MCF 10A (cell line): ENCODE measurements at regions not wholly inside any gene's neighbourhood (a gene's known extent, or its start where the extent isn't known, plus 50 kb on each side); places are given as distances from the start of the nearest gene placed in this dataset.

Experiments used
- BruUV-seq: library from RNA; stranded (reverse); fragments of 400-500 nt; replicated peaks from 2 replicates; lab custom pipeline; 2021; lab: Mats Ljungman, UMichigan
- CTCF ChIA-PET: fragments of 300-600 bp; sonication (Branson Sonifier 250); formaldehyde crosslinking; extraction: SDS; loops from one replicate; lab custom pipeline; 2021; ENCODE audit warnings: antibody characterized with exemption, inconsistent platforms; lab: Yijun Ruan, JAX
- POLR2A ChIA-PET: fragments of 300-600, 350-650 bp; sonication (Branson Sonifier 250); formaldehyde crosslinking; extraction: SDS; loops from one replicate; lab custom pipeline; 2020; ENCODE audit warnings: antibody characterized with exemption, inconsistent platforms; lab: Yijun Ruan, JAX
- DNase-seq: peaks from one replicate; pipeline ENCODE4 v3.0.0-alpha.2; 2018; ENCODE audit not compliant: unreplicated experiment
- H3K27ac Mint-ChIP-seq: one replicate; pipeline ENCODE4 v1.8.0; 2022; ENCODE audit warnings: mild to moderate bottlenecking, low read depth, mixed read lengths; ENCODE audit not compliant: unreplicated experiment
- H3K27me3 Mint-ChIP-seq: one replicate; pipeline ENCODE4 v1.8.0; 2022; ENCODE audit warnings: mixed read lengths; ENCODE audit not compliant: insufficient read depth, unreplicated experiment
- H3K36me3 Mint-ChIP-seq: one replicate; pipeline ENCODE4 v1.8.0; 2022; ENCODE audit warnings: mild to moderate bottlenecking, moderate library complexity, mixed read lengths; ENCODE audit not compliant: insufficient read depth, unreplicated experiment
- H3K4me1 Mint-ChIP-seq: one replicate; pipeline ENCODE4 v1.8.0; 2022; ENCODE audit warnings: mixed read lengths; ENCODE audit not compliant: insufficient read depth, unreplicated experiment
- H3K4me3 Mint-ChIP-seq: one replicate; pipeline ENCODE4 v1.8.0; 2022; ENCODE audit warnings: mild to moderate bottlenecking, moderate library complexity, mixed read lengths; ENCODE audit not compliant: unreplicated experiment
- H3K9me3 Mint-ChIP-seq: one replicate; pipeline ENCODE4 v1.8.0; 2022; ENCODE audit warnings: mixed read lengths; ENCODE audit not compliant: unreplicated experiment
- intact Hi-C: fragments of 100-400 bp; cut with micrococcal nuclease; formaldehyde crosslinking; loops from 2 replicates; pipeline ENCODE4 v1.14.1; 2022
- TF ChIP-seq, protein P1 (sequence below): fragments of 200-600 bp; IDR thresholded peaks from one replicate; pipeline ENCODE4 v1.8.0; 2022; ENCODE audit warnings: antibody characterized with exemption, mild to moderate bottlenecking; ENCODE audit not compliant: unreplicated experiment

DNA sequence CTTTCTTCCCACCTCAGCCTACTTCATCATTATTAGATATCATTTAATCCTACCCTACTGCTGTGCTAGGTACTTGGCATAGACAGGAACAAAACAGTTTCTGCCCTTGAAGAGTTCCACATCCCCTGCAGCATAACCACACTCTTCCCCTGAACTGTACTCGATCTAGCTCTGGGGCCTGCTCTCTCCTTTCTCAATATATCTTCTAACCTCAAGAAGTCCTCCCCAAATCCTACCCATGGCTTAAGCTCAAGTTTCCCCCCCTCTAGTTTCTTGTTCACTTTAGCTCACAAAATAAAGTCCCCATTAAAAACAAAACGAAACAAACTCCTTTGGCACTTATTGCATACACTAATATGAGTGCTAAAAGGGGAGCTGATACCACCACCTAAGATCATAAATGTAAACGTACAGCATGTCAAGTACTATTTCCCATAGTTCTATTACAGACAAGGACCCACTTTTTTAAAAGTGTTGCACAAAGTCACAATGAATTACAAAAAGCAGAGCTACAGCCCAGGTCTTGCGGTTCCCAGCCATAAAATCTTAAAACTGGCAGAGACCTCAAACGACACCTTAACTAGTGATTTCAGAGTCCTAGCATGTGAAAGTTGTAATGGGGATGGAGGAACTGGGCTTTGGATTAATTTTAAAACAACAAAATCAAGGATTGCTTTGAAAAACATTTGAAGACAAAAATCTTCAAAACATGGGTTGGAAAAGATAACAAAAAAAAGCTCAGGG lies 80.7 kb downstream of the PTPDC1 start:
- TSS peak; percentile 45 for BruUV-seq
- ChIA-PET POLR2A (interaction anchor here (1.0 to 11.9 kb wide), 6 partner anchors 8 to 133 kb away, joined by 3 to 330 read pairs (median 11); no protein-coding TSS in a partner anchor), CTCF (interaction anchor here (0.7 to 1.6 kb wide), 5 partner anchors 21 to 151 kb away, joined by 3 to 11 read pairs (median 5); no protein-coding TSS in a partner anchor)
- Mint-ChIP-seq H3K36me3 (peaks cover 31% of the 10 kb centered on the region), H3K27ac (no peak overlapping the region), H3K27me3 (no peaks in the 10 kb centered on the region), H3K4me3 (peak overlapping the region; percentile 83), H3K4me1 (peaks cover 22% of the 10 kb centered on the region), H3K9me3 (no peaks in the 10 kb centered on the region)
- no peak for DNase-seq
- intact Hi-C loops: no loop called here
- TF ChIP-seq, protein P1, sequence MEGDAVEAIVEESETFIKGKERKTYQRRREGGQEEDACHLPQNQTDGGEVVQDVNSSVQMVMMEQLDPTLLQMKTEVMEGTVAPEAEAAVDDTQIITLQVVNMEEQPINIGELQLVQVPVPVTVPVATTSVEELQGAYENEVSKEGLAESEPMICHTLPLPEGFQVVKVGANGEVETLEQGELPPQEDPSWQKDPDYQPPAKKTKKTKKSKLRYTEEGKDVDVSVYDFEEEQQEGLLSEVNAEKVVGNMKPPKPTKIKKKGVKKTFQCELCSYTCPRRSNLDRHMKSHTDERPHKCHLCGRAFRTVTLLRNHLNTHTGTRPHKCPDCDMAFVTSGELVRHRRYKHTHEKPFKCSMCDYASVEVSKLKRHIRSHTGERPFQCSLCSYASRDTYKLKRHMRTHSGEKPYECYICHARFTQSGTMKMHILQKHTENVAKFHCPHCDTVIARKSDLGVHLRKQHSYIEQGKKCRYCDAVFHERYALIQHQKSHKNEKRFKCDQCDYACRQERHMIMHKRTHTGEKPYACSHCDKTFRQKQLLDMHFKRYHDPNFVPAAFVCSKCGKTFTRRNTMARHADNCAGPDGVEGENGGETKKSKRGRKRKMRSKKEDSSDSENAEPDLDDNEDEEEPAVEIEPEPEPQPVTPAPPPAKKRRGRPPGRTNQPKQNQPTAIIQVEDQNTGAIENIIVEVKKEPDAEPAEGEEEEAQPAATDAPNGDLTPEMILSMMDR: no peak

DNA sequence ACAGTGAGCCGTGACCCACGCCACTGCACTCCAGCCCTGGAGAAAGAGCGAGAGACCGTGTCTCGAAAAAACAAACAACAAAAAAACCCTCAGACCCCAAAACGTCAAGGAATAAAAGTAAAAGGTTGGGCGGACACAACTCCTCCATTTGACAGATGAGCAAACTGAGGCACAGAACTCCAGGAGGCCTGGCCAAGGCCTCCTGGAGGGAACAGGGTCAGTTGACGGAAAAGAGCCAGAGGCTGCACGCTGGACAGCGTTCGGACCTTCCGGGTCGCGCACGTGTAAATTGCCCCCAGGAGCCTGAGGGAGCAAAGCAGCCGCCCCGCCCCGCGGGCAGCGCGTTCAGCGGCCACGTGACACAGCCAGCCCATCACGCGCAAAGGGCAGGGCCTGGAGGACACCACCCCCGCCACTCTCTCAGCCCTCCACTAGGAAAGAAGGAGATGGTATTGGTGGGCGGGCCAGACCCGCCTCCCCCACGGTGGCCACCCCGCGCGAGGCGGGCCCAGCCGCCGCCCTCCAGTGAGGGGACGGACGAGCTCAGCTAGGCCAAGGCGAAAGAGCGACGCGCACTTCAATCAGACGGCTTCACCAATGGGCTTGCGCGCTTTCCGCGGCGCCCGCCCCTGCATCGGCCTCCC lies 81.5 kb downstream of the PTPDC1 start:
- no TSS peak for BruUV-seq
- no peaks in the 10 kb centered on the region for H3K9me3 Mint-ChIP-seq
- H3K36me3 Mint-ChIP-seq: peaks cover 31% of the 10 kb centered on the region
- peak overlapping the region; percentile 86 for H3K27ac Mint-ChIP-seq
- ChIA-PET POLR2A (interaction anchor here (0.7 to 11.9 kb wide), 22 partner anchors 9 to 153 kb away, joined by 3 to 330 read pairs (median 5); no protein-coding TSS in a partner anchor), CTCF (interaction anchor here (0.6 to 1.6 kb wide), 6 partner anchors 27 to 152 kb away, joined by 3 to 11 read pairs (median 4); no protein-coding TSS in a partner anchor)
- peaks cover 27% of the 10 kb centered on the region for H3K4me1 Mint-ChIP-seq
- TF ChIP-seq, protein P1: no peak
- H3K4me3 Mint-ChIP-seq: peak overlapping the region; percentile 83
- H3K27me3 Mint-ChIP-seq: no peaks in the 10 kb centered on the region
- peak; percentile 98 for DNase-seq
- intact Hi-C loops: loop anchor here (1.0 to 2.0 kb wide), 3 partner anchors 26 to 81 kb away; partner anchors contain the start of gene PTPDC1

- POLR2A ChIA-PET: interaction anchor here (0.6 to 11.9 kb wide), 24 partner anchors 9 to 1075 kb away, joined by 3 to 330 read pairs (median 5); no protein-coding TSS in a partner anchor
- peak overlapping the region; percentile 86 for H3K27ac Mint-ChIP-seq
Observed at GRCh38 chr9:94166236-94166975, 82.1 kb downstream of the PTPDC1 start.

More at GRCh38 chr9:94166236-94166975, 82.1 kb downstream of the PTPDC1 start:
- H3K9me3 Mint-ChIP-seq: no peaks in the 10 kb centered on the region
- peak; percentile 99 for DNase-seq
- BruUV-seq: no TSS peak
- no peaks in the 10 kb centered on the region for H3K27me3 Mint-ChIP-seq
- intact Hi-C loops: loop anchor here (1.0 to 2.0 kb wide), 3 partner anchors 27 to 82 kb away; partner anchors contain the start of gene PTPDC1
- peaks cover 22% of the 10 kb centered on the region for H3K4me1 Mint-ChIP-seq
- TF ChIP-seq, protein P1: no peak
- peak overlapping the region; percentile 83 for H3K4me3 Mint-ChIP-seq
- peaks cover 37% of the 10 kb centered on the region for H3K36me3 Mint-ChIP-seq
- CTCF ChIA-PET: interaction anchor here (0.6 to 1.6 kb wide), 3 partner anchors 27 to 79 kb away, joined by 3 to 5 read pairs (median 4); no protein-coding TSS in a partner anchor
